GM18502 (cell line): ENCODE measurements at regions not wholly inside any gene's neighbourhood (a gene's known extent, or its start where the extent isn't known, plus 50 kb on each side); places are given as distances from the start of the nearest gene placed in this dataset.

Source experiments
- ATAC-seq: cut with Tn5 transposase; IDR thresholded peaks from one replicate; pipeline ENCODE4 v1.9.1; 2021; ENCODE audit warnings: mild to moderate bottlenecking; ENCODE audit not compliant: unreplicated experiment, poor library complexity

GRCh38 chr6:71582820-71583219, 294.2 kb downstream of the OGFRL1 start:
- no peak for ATAC-seq

GRCh38 chr6:71584712-71585436, 296.3 kb downstream of the OGFRL1 start:
- ATAC-seq: no peak

- ATAC-seq: no peak
Measured at GRCh38 chr6:71585472-71585871, 296.9 kb downstream of the OGFRL1 start.

GRCh38 chr6:71588490-71588889, 297.9 kb upstream of the RIMS1 start:
- ATAC-seq: no peak

- no peak for ATAC-seq
Measured at GRCh38 chr6:71589254-71589653, 297.1 kb upstream of the RIMS1 start.

- ATAC-seq: no peak
Measured at GRCh38 chr6:71592643-71593042, 293.7 kb upstream of the RIMS1 start.

GRCh38 chr6:71599359-71599758, 287.0 kb upstream of the RIMS1 start:
- no peak for ATAC-seq

GRCh38 chr6:71602385-71603007, 283.9 kb upstream of the RIMS1 start:
- no peak for ATAC-seq

- ATAC-seq: no peak
Measured at GRCh38 chr6:71603021-71603420, 283.3 kb upstream of the RIMS1 start.

- no peak for ATAC-seq
Measured at GRCh38 chr6:71608646-71609045, 277.7 kb upstream of the RIMS1 start.

- no peak for ATAC-seq
Measured at GRCh38 chr6:71619836-71620235, 266.5 kb upstream of the RIMS1 start.

- ATAC-seq: no peak
Measured at GRCh38 chr6:71621918-71622519, 264.3 kb upstream of the RIMS1 start.

GRCh38 chr6:71642120-71642519, 244.2 kb upstream of the RIMS1 start:
- ATAC-seq: no peak

- no peak for ATAC-seq
Measured at GRCh38 chr6:71642793-71643192, 243.6 kb upstream of the RIMS1 start.

- no peak for ATAC-seq
Measured at GRCh38 chr6:71645299-71645698, 241.1 kb upstream of the RIMS1 start.

- no peak for ATAC-seq
Measured at GRCh38 chr6:71649915-71650314, 236.4 kb upstream of the RIMS1 start.

- ATAC-seq: no peak
Measured at GRCh38 chr6:71651636-71652035, 234.7 kb upstream of the RIMS1 start.

- ATAC-seq: no peak
Measured at GRCh38 chr6:71656121-71656520, 230.2 kb upstream of the RIMS1 start.

- no peak for ATAC-seq
Measured at GRCh38 chr6:71665931-71666330, 220.4 kb upstream of the RIMS1 start.

- no peak for ATAC-seq
Measured at GRCh38 chr6:71672876-71673275, 213.5 kb upstream of the RIMS1 start.

- ATAC-seq: no peak
Measured at GRCh38 chr6:71675386-71675785, 211.0 kb upstream of the RIMS1 start.

- no peak for ATAC-seq
Measured at GRCh38 chr6:71676298-71676697, 210.1 kb upstream of the RIMS1 start.
